IPS-18a (cell line): ENCODE measurements at regions not wholly inside any gene's neighbourhood (a gene's known extent, or its start where the extent isn't known, plus 50 kb on each side); places are given as distances from the start of the nearest gene placed in this dataset.

Experiments
- H3K27ac ChIP-seq: one replicate; pipeline ENCODE4 v1.5.1; 2013; ENCODE audit warnings: low read length
- H3K27me3 ChIP-seq: one replicate; pipeline ENCODE4 v1.6.1; 2013; ENCODE audit warnings: mild to moderate bottlenecking, low read length; ENCODE audit not compliant: control insufficient read depth, insufficient read depth
- H3K36me3 ChIP-seq: one replicate; pipeline ENCODE4 v1.6.1; 2013; ENCODE audit warnings: low read depth, low read length; ENCODE audit not compliant: control insufficient read depth
- H3K4me1 ChIP-seq: one replicate; pipeline ENCODE4 v1.6.1; 2013; ENCODE audit warnings: low read depth, low read length; ENCODE audit not compliant: control insufficient read depth
- H3K4me3 ChIP-seq: one replicate; pipeline ENCODE4 v1.5.1; 2013; ENCODE audit warnings: low read length
- H3K9ac ChIP-seq: one replicate; pipeline ENCODE4 v1.6.1; 2013; ENCODE audit warnings: mild to moderate bottlenecking, low read length, moderate library complexity
- H3K9me3 ChIP-seq: one replicate; pipeline ENCODE4 v1.6.1; 2013; ENCODE audit warnings: low read depth, low read length; ENCODE audit not compliant: control insufficient read depth

- no peaks in the 10 kb centered on the region for H3K27me3 ChIP-seq
- H3K27ac ChIP-seq, result no peak overlapping the region
- H3K9me3 ChIP-seq, result no peaks in the 10 kb centered on the region
- peaks cover 20% of the 10 kb centered on the region for H3K4me1 ChIP-seq
- no peak overlapping the region for H3K4me3 ChIP-seq
- H3K36me3 ChIP-seq, result no peaks in the 10 kb centered on the region
- H3K9ac ChIP-seq, result no peak overlapping the region
Measured at GRCh38 chr7:94054130-94054529, 50.0 kb upstream of the BET1 start.

DNA sequence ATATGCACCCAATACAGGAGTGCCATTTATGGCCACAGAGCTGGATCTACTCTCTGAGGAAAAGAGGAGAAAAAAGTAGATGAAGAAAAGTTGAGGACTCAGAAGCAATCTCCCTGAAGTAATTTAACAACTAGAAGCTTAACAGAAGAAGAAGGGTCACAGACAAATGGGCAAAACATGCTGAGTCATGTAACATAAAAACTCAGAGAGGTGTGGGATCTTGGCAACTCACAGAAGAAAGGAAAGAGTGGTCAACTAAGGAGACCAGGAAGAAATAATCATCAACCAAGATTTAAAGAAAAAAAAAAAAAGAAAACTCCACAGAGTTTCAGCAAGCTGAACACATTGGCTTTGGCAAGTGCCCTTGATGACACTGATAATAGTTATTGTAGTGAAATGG lies 51.8 kb upstream of the BET1 start:
- no peaks in the 10 kb centered on the region for H3K36me3 ChIP-seq
- no peak overlapping the region for H3K27ac ChIP-seq
- H3K9ac ChIP-seq, result no peak overlapping the region
- peaks cover 14% of the 10 kb centered on the region for H3K4me1 ChIP-seq
- H3K27me3 ChIP-seq, result no peaks in the 10 kb centered on the region
- H3K4me3 ChIP-seq, result no peak overlapping the region
- no peaks in the 10 kb centered on the region for H3K9me3 ChIP-seq

DNA sequence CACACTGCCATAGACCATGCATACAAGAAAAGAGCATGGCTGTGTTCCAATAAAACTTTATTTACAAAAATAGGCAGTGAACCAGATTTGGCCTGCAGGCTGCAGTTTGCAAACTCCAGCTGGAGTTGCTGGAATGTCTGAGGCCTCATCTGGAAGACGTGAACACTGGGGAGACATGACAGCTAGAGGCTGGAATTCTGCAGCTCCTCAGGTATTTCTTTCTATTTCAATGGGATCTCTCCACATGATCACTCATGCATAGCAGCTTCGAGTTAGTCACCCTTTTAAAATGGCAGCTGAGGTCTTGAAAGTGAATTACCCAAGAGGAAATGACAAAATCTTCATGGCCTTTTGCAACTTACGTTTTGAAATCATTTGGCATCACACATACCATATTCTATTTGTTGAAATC lies 52.6 kb upstream of the BET1 start:
- H3K9ac ChIP-seq, result no peak overlapping the region
- no peaks in the 10 kb centered on the region for H3K36me3 ChIP-seq
- H3K4me1 ChIP-seq, result peaks cover 14% of the 10 kb centered on the region
- H3K4me3 ChIP-seq, result no peak overlapping the region
- H3K27me3 ChIP-seq, result no peaks in the 10 kb centered on the region
- H3K9me3 ChIP-seq, result no peaks in the 10 kb centered on the region
- no peak overlapping the region for H3K27ac ChIP-seq

- Histone ChIP-seq H3K4me1 (peaks cover 5% of the 10 kb centered on the region), H3K9ac (no peak overlapping the region), H3K36me3 (no peaks in the 10 kb centered on the region), H3K4me3 (no peak overlapping the region), H3K9me3 (no peaks in the 10 kb centered on the region), H3K27me3 (no peaks in the 10 kb centered on the region), H3K27ac (no peak overlapping the region)
Measured at GRCh38 chr7:94057955-94058354, 53.8 kb upstream of the BET1 start.

- no peak overlapping the region for H3K27ac ChIP-seq
- H3K27me3 ChIP-seq, result no peaks in the 10 kb centered on the region
- no peaks in the 10 kb centered on the region for H3K9me3 ChIP-seq
- H3K9ac ChIP-seq, result no peak overlapping the region
- H3K4me3 ChIP-seq, result no peak overlapping the region
- no peaks in the 10 kb centered on the region for H3K36me3 ChIP-seq
- no peaks in the 10 kb centered on the region for H3K4me1 ChIP-seq
Measured at GRCh38 chr7:94059746-94060145, 55.6 kb upstream of the BET1 start.

GRCh38 chr7:94060752-94061151 lies 56.6 kb upstream of the BET1 start:
- no peaks in the 10 kb centered on the region for H3K4me1 ChIP-seq
- no peak overlapping the region for H3K4me3 ChIP-seq
- no peak overlapping the region for H3K27ac ChIP-seq
- no peaks in the 10 kb centered on the region for H3K9me3 ChIP-seq
- no peak overlapping the region for H3K9ac ChIP-seq
- no peaks in the 10 kb centered on the region for H3K36me3 ChIP-seq
- H3K27me3 ChIP-seq, result no peaks in the 10 kb centered on the region

DNA sequence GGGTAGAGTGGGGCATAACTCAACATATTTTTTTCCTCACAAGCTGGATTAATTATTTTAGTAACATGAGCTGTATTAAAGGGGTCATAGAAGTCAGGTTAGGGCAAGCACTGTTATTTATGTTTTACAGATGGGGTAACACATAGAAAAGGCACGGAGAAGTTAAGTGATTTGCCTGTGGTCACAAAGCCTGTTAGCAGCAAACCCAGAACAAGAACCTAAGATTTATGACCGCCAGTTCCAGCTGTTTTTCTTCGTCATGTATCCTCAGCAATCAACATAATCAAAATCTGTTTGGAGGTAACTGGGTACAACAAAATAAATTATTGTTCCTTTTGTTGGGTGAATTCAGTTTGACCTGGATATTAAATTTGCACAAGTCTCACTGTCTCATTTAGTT lies 57.2 kb upstream of the BET1 start:
- Histone ChIP-seq H3K4me3 (no peak overlapping the region), H3K9ac (no peak overlapping the region), H3K27ac (no peak overlapping the region), H3K27me3 (no peaks in the 10 kb centered on the region), H3K4me1 (no peaks in the 10 kb centered on the region), H3K9me3 (no peaks in the 10 kb centered on the region), H3K36me3 (no peaks in the 10 kb centered on the region)

DNA sequence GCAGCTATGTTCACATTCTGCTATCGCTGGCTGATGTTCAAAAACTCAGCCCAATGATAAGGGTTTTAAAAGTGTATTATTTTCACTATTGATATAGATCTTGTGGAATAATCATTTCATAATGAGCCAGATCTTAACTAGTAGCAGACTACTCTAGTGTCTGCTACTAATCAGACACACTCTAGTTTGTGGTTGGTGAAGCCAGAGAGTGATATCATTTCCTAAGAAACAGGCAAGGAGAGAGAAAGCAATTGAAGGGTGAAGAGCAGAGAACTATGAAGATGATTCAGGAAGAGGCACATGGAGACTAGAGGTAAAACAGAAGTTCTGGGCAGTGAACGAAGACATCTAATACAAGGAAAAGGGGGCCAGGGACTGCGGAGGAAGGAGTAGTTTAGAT lies 58.2 kb upstream of the BET1 start:
- no peaks in the 10 kb centered on the region for H3K27me3 ChIP-seq
- no peak overlapping the region for H3K4me3 ChIP-seq
- no peaks in the 10 kb centered on the region for H3K4me1 ChIP-seq
- H3K9ac ChIP-seq, result no peak overlapping the region
- H3K9me3 ChIP-seq, result no peaks in the 10 kb centered on the region
- no peak overlapping the region for H3K27ac ChIP-seq
- no peaks in the 10 kb centered on the region for H3K36me3 ChIP-seq

- H3K27ac ChIP-seq, result no peak overlapping the region
- no peaks in the 10 kb centered on the region for H3K4me1 ChIP-seq
- H3K36me3 ChIP-seq, result no peaks in the 10 kb centered on the region
- no peaks in the 10 kb centered on the region for H3K27me3 ChIP-seq
- no peak overlapping the region for H3K4me3 ChIP-seq
- no peaks in the 10 kb centered on the region for H3K9me3 ChIP-seq
- H3K9ac ChIP-seq, result no peak overlapping the region
Measured at GRCh38 chr7:94064541-94065191, 60.5 kb upstream of the BET1 start.

GRCh38 chr7:94067047-94067446 lies 62.9 kb upstream of the BET1 start:
- Histone ChIP-seq H3K27me3 (no peaks in the 10 kb centered on the region), H3K4me3 (no peak overlapping the region), H3K36me3 (no peaks in the 10 kb centered on the region), H3K9me3 (no peaks in the 10 kb centered on the region), H3K27ac (no peak overlapping the region), H3K9ac (no peak overlapping the region), H3K4me1 (no peaks in the 10 kb centered on the region)

GRCh38 chr7:94067506-94067905 lies 63.4 kb upstream of the BET1 start:
- no peaks in the 10 kb centered on the region for H3K27me3 ChIP-seq
- H3K27ac ChIP-seq, result no peak overlapping the region
- no peaks in the 10 kb centered on the region for H3K36me3 ChIP-seq
- no peak overlapping the region for H3K9ac ChIP-seq
- H3K9me3 ChIP-seq, result no peaks in the 10 kb centered on the region
- no peak overlapping the region for H3K4me3 ChIP-seq
- H3K4me1 ChIP-seq, result no peaks in the 10 kb centered on the region

DNA sequence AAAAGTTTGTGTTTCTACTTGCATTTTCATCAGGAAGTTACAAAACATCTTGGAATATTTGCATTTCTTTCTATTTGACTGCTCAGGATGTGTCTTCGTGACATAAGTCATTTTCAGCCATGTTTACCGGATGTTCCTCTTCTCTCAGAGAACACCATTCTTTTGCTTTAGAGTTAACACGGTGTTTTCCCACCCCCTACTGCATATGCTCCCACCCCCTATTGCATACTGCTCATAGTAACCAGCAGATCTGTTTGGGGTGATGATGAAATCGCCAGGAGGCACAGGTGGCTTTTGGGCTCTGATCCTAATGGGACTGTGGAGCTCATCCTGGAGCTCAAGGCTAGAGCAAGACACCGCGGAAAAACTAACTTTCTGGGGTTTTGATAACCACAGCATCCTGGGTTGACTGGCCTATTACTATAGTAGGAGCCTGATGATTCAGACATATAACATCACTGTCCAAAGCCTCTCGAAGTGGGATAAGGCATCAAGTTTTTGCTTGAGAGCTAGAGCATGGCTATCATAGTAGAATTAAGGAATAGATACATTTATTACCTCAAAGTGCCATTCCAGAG lies 65.1 kb upstream of the BET1 start:
- Histone ChIP-seq H3K27me3 (no peaks in the 10 kb centered on the region), H3K4me1 (no peaks in the 10 kb centered on the region), H3K27ac (no peak overlapping the region), H3K9ac (no peak overlapping the region), H3K4me3 (no peak overlapping the region), H3K36me3 (no peaks in the 10 kb centered on the region), H3K9me3 (no peaks in the 10 kb centered on the region)
